H9 (cell line): ENCODE measurements at regions not wholly inside any gene's neighbourhood (a gene's known extent, or its start where the extent isn't known, plus 50 kb on each side); places are given as distances from the start of the nearest gene placed in this dataset.

Experiments used
- DNase-seq: peaks from one replicate; pipeline ENCODE4 v3.0.0-alpha.2; 2017
- H2AFZ ChIP-seq: one replicate; pipeline ENCODE4 v1.6.1; 2013; ENCODE audit warnings: mild to moderate bottlenecking, low read length, control low read depth, moderate library complexity
- H2AK5ac ChIP-seq: 2 replicates; pipeline ENCODE4 v1.6.1; 2013; ENCODE audit warnings: low read length, control low read depth, mixed read lengths; ENCODE audit not compliant: insufficient read length
- H2BK120ac ChIP-seq: one replicate; pipeline ENCODE4 v1.6.1; 2013; ENCODE audit warnings: low read depth, mild to moderate bottlenecking, low read length, control low read depth, inconsistent platforms; ENCODE audit not compliant: poor library complexity, severe bottlenecking
- H2BK12ac ChIP-seq: 2 replicates; pipeline ENCODE4 v1.6.1; 2013; ENCODE audit warnings: low read length, control low read depth, mixed read lengths, low read depth; ENCODE audit not compliant: insufficient read length
- H2BK15ac ChIP-seq: 2 replicates; pipeline ENCODE4 v1.6.1; 2013; ENCODE audit warnings: low read depth, low read length, control low read depth
- H2BK20ac ChIP-seq: one replicate; pipeline ENCODE4 v1.6.1; 2013; ENCODE audit warnings: low read depth, mild to moderate bottlenecking, low read length, control low read depth, inconsistent platforms; ENCODE audit not compliant: poor library complexity, severe bottlenecking
- H2BK5ac ChIP-seq: 2 replicates; pipeline ENCODE4 v1.6.1; 2013; ENCODE audit warnings: low read length, control low read depth, mixed read lengths; ENCODE audit not compliant: insufficient read length
- H3K14ac ChIP-seq: 2 replicates; pipeline ENCODE4 v1.6.1; 2013; ENCODE audit warnings: low read length, control low read depth; ENCODE audit not compliant: insufficient read depth
- H3K18ac ChIP-seq: 2 replicates; pipeline ENCODE4 v1.6.1; 2013; ENCODE audit warnings: low read depth, mild to moderate bottlenecking, mixed read lengths, low read length, control low read depth; ENCODE audit not compliant: insufficient read length
- H3K23ac ChIP-seq: 2 replicates; pipeline ENCODE4 v1.6.1; 2013; ENCODE audit warnings: low read length, control low read depth, mixed read lengths, low read depth; ENCODE audit not compliant: insufficient read length
- H3K23me2 ChIP-seq: 2 replicates; pipeline ENCODE4 v1.6.1; 2013; ENCODE audit warnings: low read depth, mild to moderate bottlenecking, mixed read lengths, low read length, control low read depth; ENCODE audit not compliant: insufficient read length, poor library complexity, severe bottlenecking
- H3K27ac ChIP-seq: 2 replicates; pipeline ENCODE4 v1.5.1; 2013; ENCODE audit warnings: low read length, control low read depth, mixed read lengths, low read depth; ENCODE audit not compliant: insufficient read length
- H3K27me3 ChIP-seq: 2 replicates; pipeline ENCODE4 v1.6.1; 2013; ENCODE audit warnings: low read length, control low read depth, inconsistent platforms; ENCODE audit not compliant: insufficient read depth
- H3K4ac ChIP-seq: 2 replicates; pipeline ENCODE4 v1.6.1; 2013; ENCODE audit warnings: low read depth, mild to moderate bottlenecking, control low read depth, inconsistent platforms, low read length, moderate library complexity
- H3K4me1 ChIP-seq: 2 replicates; pipeline ENCODE4 v1.6.1; 2013; ENCODE audit warnings: low read length, control low read depth, inconsistent platforms; ENCODE audit not compliant: insufficient read depth
- H3K4me2 ChIP-seq: 2 replicates; pipeline ENCODE4 v1.6.1; 2013; ENCODE audit warnings: low read length, control low read depth, mixed read lengths; ENCODE audit not compliant: insufficient read length, insufficient read depth
- H3K56ac ChIP-seq: 2 replicates; pipeline ENCODE4 v1.6.1; 2013; ENCODE audit warnings: low read depth, mild to moderate bottlenecking, mixed read lengths, low read length, control low read depth; ENCODE audit not compliant: insufficient read length
- H3K79me1 ChIP-seq: 2 replicates; pipeline ENCODE4 v1.6.1; 2013; ENCODE audit warnings: low read depth, mild to moderate bottlenecking, moderate library complexity, low read length, control low read depth, inconsistent platforms; ENCODE audit not compliant: insufficient read depth, poor library complexity, severe bottlenecking
- H3K79me2 ChIP-seq: 2 replicates; pipeline ENCODE4 v1.6.1; 2013; ENCODE audit warnings: low read length, control low read depth, inconsistent platforms; ENCODE audit not compliant: insufficient read depth
- H3K9ac ChIP-seq: 2 replicates; pipeline ENCODE4 v1.6.1; 2013; ENCODE audit warnings: low read length, control low read depth, mixed read lengths; ENCODE audit not compliant: insufficient read length; ENCODE audit errors: extremely low read depth
- H3K9me3 ChIP-seq: one replicate; pipeline ENCODE4 v1.6.1; 2013; ENCODE audit warnings: low read depth, low read length, inconsistent platforms; ENCODE audit not compliant: control insufficient read depth
- H3T11ph ChIP-seq: one replicate; pipeline ENCODE4 v1.6.1; 2013; ENCODE audit warnings: mild to moderate bottlenecking, low read length, control low read depth, inconsistent platforms
- H4K20me1 ChIP-seq: one replicate; pipeline ENCODE4 v1.6.1; 2013; ENCODE audit not compliant: control insufficient read depth, insufficient read length, insufficient read depth
- H4K5ac ChIP-seq: 2 replicates; pipeline ENCODE4 v1.6.1; 2013; ENCODE audit warnings: low read depth, mild to moderate bottlenecking, mixed read lengths, low read length, control low read depth; ENCODE audit not compliant: insufficient read length
- H4K8ac ChIP-seq: replicated peaks from 2 replicates; pipeline ENCODE4 v1.6.1; 2013; ENCODE audit warnings: low read length, control low read depth, mixed read lengths, low read depth; ENCODE audit not compliant: insufficient read length
- H4K91ac ChIP-seq: 2 replicates; pipeline ENCODE4 v1.6.1; 2013; ENCODE audit warnings: low read depth, mild to moderate bottlenecking, moderate library complexity, mixed read lengths, low read length, control low read depth; ENCODE audit not compliant: insufficient read length
- H3K27ac Mint-ChIP-seq, 3 experiments: 2 replicates in 2 of 3; 3 replicates in 1 of 3; pipeline ENCODE4 v1.8.0; 2020 to 2021; ENCODE audit warnings: mixed read lengths in 3 of 3, mild to moderate bottlenecking in 1 of 3, moderate library complexity in 1 of 3
- H3K27me3 Mint-ChIP-seq: 2 replicates; pipeline ENCODE4 v1.8.0; 2021; ENCODE audit warnings: low read depth, mild to moderate bottlenecking, moderate library complexity, mixed read lengths
- H3K36me3 Mint-ChIP-seq, 3 experiments: 2 replicates in 2 of 3; 3 replicates in 1 of 3; pipeline ENCODE4 v1.8.0; 2020 to 2021; ENCODE audit warnings: low read depth in 3 of 3, mixed read lengths in 3 of 3; ENCODE audit not compliant: insufficient read depth in 1 of 3
- H3K4me1 Mint-ChIP-seq, 2 experiments: 2 replicates each; pipeline ENCODE4 v1.8.0; 2020; ENCODE audit warnings: mixed read lengths in 2 of 2
- H3K4me3 Mint-ChIP-seq, 2 experiments: 2 replicates in 1 of 2; 3 replicates in 1 of 2; pipeline ENCODE4 v1.8.0; 2020 to 2021; ENCODE audit warnings: mild to moderate bottlenecking in 2 of 2, mixed read lengths in 2 of 2, moderate library complexity in 1 of 2
- H3K9me3 Mint-ChIP-seq, 2 experiments: 2 replicates in 1 of 2; 3 replicates in 1 of 2; pipeline ENCODE4 v1.8.0; 2020; ENCODE audit warnings: mild to moderate bottlenecking in 2 of 2, mixed read lengths in 2 of 2, moderate library complexity in 1 of 2
- TF ChIP-seq, protein P1 (sequence below): fragments of 200-600 bp; sonication (generic); conservative IDR thresholded peaks from 3 replicates; pipeline ENCODE4 v1.8.0; 2021; ENCODE audit warnings: antibody characterized with exemption, mild to moderate bottlenecking

DNA sequence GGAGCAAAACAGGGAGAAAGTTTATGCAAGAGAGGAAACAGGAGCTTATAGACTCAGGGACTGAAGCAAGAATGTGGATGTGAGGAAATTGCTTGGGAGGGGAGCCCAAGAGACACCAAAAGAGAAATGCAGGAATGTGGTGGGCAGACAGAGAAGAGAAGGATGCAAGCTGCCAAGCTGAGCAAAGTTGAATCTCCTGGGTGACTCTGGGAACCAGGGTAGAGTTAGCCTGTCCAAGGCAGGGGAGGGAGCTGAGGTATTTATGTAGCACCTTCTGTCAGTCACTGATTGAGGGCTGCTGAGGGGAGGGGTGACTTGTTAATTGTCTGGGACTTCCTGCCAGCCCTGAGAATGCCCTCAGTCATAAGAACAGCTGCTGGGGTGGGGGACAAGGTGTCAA is 464.3 kb downstream of the NBAS start:
- Histone ChIP-seq H2BK12ac (no peak overlapping the region), H3T11ph (no peak overlapping the region), H3K9ac (no peak overlapping the region), H3K79me2 (no peaks in the 10 kb centered on the region), H4K20me1 (no peaks in the 10 kb centered on the region), H3K4ac (no peak overlapping the region), H2BK5ac (no peak overlapping the region), H3K23ac (no peak overlapping the region), H3K4me2 (no peak overlapping the region), H3K9me3 (no peaks in the 10 kb centered on the region), H3K27ac (no peak overlapping the region), H3K23me2 (no peaks in the 10 kb centered on the region), H4K91ac (no peak overlapping the region), H4K5ac (no peak overlapping the region), H2BK120ac (no peak overlapping the region), H2BK15ac (no peak overlapping the region), H4K8ac (no peak overlapping the region), H3K56ac (no peak overlapping the region), H3K27me3 (no peaks in the 10 kb centered on the region), H3K4me1 (peaks cover 7% of the 10 kb centered on the region; the same call in 1 of the 2 replicates), H2BK20ac (no peak overlapping the region), H3K79me1 (no peaks in the 10 kb centered on the region), H2AK5ac (no peak overlapping the region), H3K18ac (no peak overlapping the region), H3K14ac (no peak overlapping the region), H2AFZ (no peak overlapping the region)
- TF ChIP-seq, protein P1, sequence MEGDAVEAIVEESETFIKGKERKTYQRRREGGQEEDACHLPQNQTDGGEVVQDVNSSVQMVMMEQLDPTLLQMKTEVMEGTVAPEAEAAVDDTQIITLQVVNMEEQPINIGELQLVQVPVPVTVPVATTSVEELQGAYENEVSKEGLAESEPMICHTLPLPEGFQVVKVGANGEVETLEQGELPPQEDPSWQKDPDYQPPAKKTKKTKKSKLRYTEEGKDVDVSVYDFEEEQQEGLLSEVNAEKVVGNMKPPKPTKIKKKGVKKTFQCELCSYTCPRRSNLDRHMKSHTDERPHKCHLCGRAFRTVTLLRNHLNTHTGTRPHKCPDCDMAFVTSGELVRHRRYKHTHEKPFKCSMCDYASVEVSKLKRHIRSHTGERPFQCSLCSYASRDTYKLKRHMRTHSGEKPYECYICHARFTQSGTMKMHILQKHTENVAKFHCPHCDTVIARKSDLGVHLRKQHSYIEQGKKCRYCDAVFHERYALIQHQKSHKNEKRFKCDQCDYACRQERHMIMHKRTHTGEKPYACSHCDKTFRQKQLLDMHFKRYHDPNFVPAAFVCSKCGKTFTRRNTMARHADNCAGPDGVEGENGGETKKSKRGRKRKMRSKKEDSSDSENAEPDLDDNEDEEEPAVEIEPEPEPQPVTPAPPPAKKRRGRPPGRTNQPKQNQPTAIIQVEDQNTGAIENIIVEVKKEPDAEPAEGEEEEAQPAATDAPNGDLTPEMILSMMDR = no peak
- H3K27me3 Mint-ChIP-seq = no peaks in the 10 kb centered on the region; the same call in 1 of the 2 replicates
- H3K4me3 Mint-ChIP-seq = no peak overlapping the region
- H3K27ac Mint-ChIP-seq = peak overlapping the region in 2 of 3 experiments; percentile 10 to 30; a peak in 3 of 7 replicates
- peak; percentile 52 for DNase-seq
- H3K36me3 Mint-ChIP-seq = peaks cover 6 to 13% (median 7%) of the 10 kb centered on the region in 3 experiments; a peak in 6 of 7 replicates
- peaks cover 3 to 7% of the 10 kb centered on the region in 2 experiments; a peak in 3 of 5 replicates for H3K9me3 Mint-ChIP-seq
- peaks cover 41 to 44% of the 10 kb centered on the region in 2 experiments for H3K4me1 Mint-ChIP-seq
